HCT116 (cell line): ENCODE measurements at regions not wholly inside any gene's neighbourhood (a gene's known extent, or its start where the extent isn't known, plus 50 kb on each side); places are given as distances from the start of the nearest gene placed in this dataset.

Experiments
- ATAC-seq: fragments of 200-7000 bp; cut with Tn5 transposase; 2 replicates; pipeline ENCODE4 v1.9.1; 2020; ENCODE audit warnings: mild to moderate bottlenecking, moderate library complexity
- BruUV-seq: library from RNA; stranded (reverse); fragments of 400-500 nt; replicated peaks from 2 replicates; lab custom pipeline; 2021; lab: Mats Ljungman, UMichigan
- CTCF ChIA-PET: fragments of 300-600 bp; sonication (Branson Sonifier 250); formaldehyde crosslinking; loops from one replicate; lab custom pipeline; 2021; ENCODE audit warnings: antibody characterized with exemption; lab: Charles Lee
- POLR2A ChIA-PET: fragments of 300-600, 350-600 bp; sonication (Branson Sonifier 250); formaldehyde crosslinking; loops from one replicate; lab custom pipeline; 2021; ENCODE audit warnings: antibody characterized with exemption; lab: Charles Lee
- RAD21 ChIA-PET, 2 experiments: fragments of 300-600 bp; sonication (Branson Sonifier 250); formaldehyde crosslinking; loops; one replicate each; lab custom pipeline; 2023; ENCODE audit warnings: low total read pairs in 2 of 2; ENCODE audit not compliant: uncharacterized antibody in 2 of 2, unreplicated experiment in 2 of 2, low non-redundant PET in 1 of 2; lab: Charles Lee
- DNase-seq: peaks from one replicate; pipeline ENCODE4 v3.0.0-alpha.2; 2010; ENCODE audit warnings: low read depth, low spot score
- H2AFZ ChIP-seq: fragments of 200-600 bp; shearing (Covaris generic), sonication (generic); 2 replicates; pipeline ENCODE4 v1.6.1; 2017; ENCODE audit warnings: low read depth, mixed run types, mixed read lengths, antibody characterized with exemption, low read length; ENCODE audit not compliant: poor library complexity, severe bottlenecking
- H3K27ac ChIP-seq: 2 replicates; pipeline ENCODE4 v1.5.1; 2012; ENCODE audit warnings: low read depth, low read length
- H3K27me3 ChIP-seq: fragments of 200-600 bp; sonication (generic); 2 replicates; pipeline ENCODE4 v1.6.1; 2016; ENCODE audit warnings: mixed run types, low read length, mixed read lengths; ENCODE audit not compliant: insufficient read depth
- H3K36me3 ChIP-seq, 2 experiments: fragments of 200-500 bp in 1 of 2; fragments of 200-600 bp in 1 of 2; sonication (Bioruptor generic) in 1 of 2; sonication (generic) in 1 of 2; 2 replicates each; pipeline versions ENCODE4 v1.5.1 to v1.6.1; 2014 to 2016; ENCODE audit warnings: low read length in 2 of 2, inconsistent platforms in 1 of 2, mixed read lengths in 1 of 2, mixed run types in 1 of 2; ENCODE audit not compliant: insufficient read depth in 2 of 2, control insufficient read depth in 1 of 2
- H3K4me1 ChIP-seq, 2 experiments: fragments of 200-600 bp in 1 of 2; sonication (generic) in 1 of 2; 2 replicates each; pipeline versions ENCODE4 v1.5.1 to v1.6.1; 2012 to 2017; ENCODE audit warnings: low read length in 2 of 2, inconsistent platforms in 1 of 2, mild to moderate bottlenecking in 1 of 2, mixed read lengths in 1 of 2, mixed run types in 1 of 2, moderate library complexity in 1 of 2; ENCODE audit not compliant: insufficient read depth in 2 of 2, control insufficient read depth in 1 of 2
- H3K4me2 ChIP-seq: fragments of 200-600 bp; sonication (generic); 2 replicates; pipeline ENCODE4 v1.6.1; 2017; ENCODE audit warnings: mixed run types, low read length, mixed read lengths
- H3K4me3 ChIP-seq, 2 experiments: fragments of 200-600 bp in 1 of 2; sonication (generic) in 1 of 2; replicated peaks in 1 of 2; 2 replicates each; pipeline ENCODE4 v1.5.1; 2011 to 2016; ENCODE audit warnings: low read length in 2 of 2, control low read depth in 1 of 2, low read depth in 1 of 2, mild to moderate bottlenecking in 1 of 2, mixed read lengths in 1 of 2, mixed run types in 1 of 2
- H3K79me2 ChIP-seq: fragments of 200-600 bp; sonication (generic); 2 replicates; pipeline ENCODE4 v1.6.1; 2017; ENCODE audit warnings: mild to moderate bottlenecking, mixed run types, low read length, moderate library complexity, mixed read lengths; ENCODE audit not compliant: insufficient read depth
- H3K9ac ChIP-seq: fragments of 200-600 bp; sonication (generic); 2 replicates; pipeline ENCODE4 v1.6.1; 2016; ENCODE audit warnings: low read length, mixed read lengths
- H3K9me2 ChIP-seq: fragments of 200-600 bp; sonication (generic), shearing (Covaris generic); 2 replicates; pipeline ENCODE4 v1.6.1; 2017; ENCODE audit warnings: mixed run types, mild to moderate bottlenecking, moderate library complexity; ENCODE audit not compliant: insufficient read depth
- H3K9me3 ChIP-seq, 2 experiments: fragments of 200-500 bp in 1 of 2; fragments of 200-600 bp in 1 of 2; sonication (Bioruptor generic) in 1 of 2; sonication (generic) in 1 of 2; 2 replicates each; pipeline ENCODE4 v1.6.1; 2014 to 2017; ENCODE audit warnings: low read length in 2 of 2, mixed read lengths in 2 of 2, inconsistent platforms in 1 of 2, low read depth in 1 of 2, mild to moderate bottlenecking in 1 of 2, mixed run types in 1 of 2, moderate library complexity in 1 of 2; ENCODE audit not compliant: control insufficient read depth in 1 of 2, insufficient read depth in 1 of 2
- H4K20me1 ChIP-seq: fragments of 200-600 bp; sonication (generic), shearing (Covaris generic); 2 replicates; pipeline ENCODE4 v1.6.1; 2017; ENCODE audit warnings: mixed run types, mild to moderate bottlenecking, moderate library complexity; ENCODE audit not compliant: insufficient read depth
- CBX3 ChIP-seq: IDR thresholded peaks from 2 replicates; pipeline ENCODE4 v1.6.1; 2012; ENCODE audit warnings: low read depth
- CEBPB ChIP-seq: IDR thresholded peaks from 2 replicates; pipeline ENCODE4 v1.6.1; 2012; ENCODE audit warnings: low read depth
- CTCF ChIP-seq, 3 experiments: fragments of 200-600 bp in 1 of 3; sonication (generic) in 1 of 3; IDR thresholded peaks in 2 of 3; conservative IDR thresholded peaks in 1 of 3; 2 replicates each; pipeline ENCODE4 v1.5.1; 2012 to 2017; ENCODE audit warnings: low read depth in 2 of 3, low read length in 2 of 3, antibody characterized with exemption in 1 of 3, borderline replicate concordance in 1 of 3, control low read depth in 1 of 3, mild to moderate bottlenecking in 1 of 3, mixed read lengths in 1 of 3, mixed run types in 1 of 3, moderate library complexity in 1 of 3; ENCODE audit not compliant: insufficient read depth in 1 of 3
- EZH2 ChIP-seq: fragments of 200-600 bp; sonication (generic); IDR thresholded peaks from 2 replicates; pipeline ENCODE4 v1.6.1; 2017; ENCODE audit warnings: antibody characterized with exemption, mixed run types
- EZH2phosphoT487 ChIP-seq: fragments of 200-600 bp; IDR thresholded peaks from 2 replicates; pipeline ENCODE4 v1.6.1; 2018; ENCODE audit warnings: antibody characterized with exemption, borderline replicate concordance
- FOSL1 ChIP-seq: IDR thresholded peaks from 2 replicates; pipeline ENCODE4 v1.6.1; 2012; ENCODE audit warnings: low read depth
- MAX ChIP-seq: IDR thresholded peaks from 2 replicates; pipeline ENCODE4 v1.6.1; 2012
- POLR2AphosphoS5 ChIP-seq: IDR thresholded peaks from 2 replicates; pipeline ENCODE4 v1.6.1; 2011; ENCODE audit warnings: mild to moderate bottlenecking, low read depth, low read length, moderate library complexity
- RAD21 ChIP-seq: IDR thresholded peaks from 2 replicates; pipeline ENCODE4 v1.6.1; 2012; ENCODE audit warnings: low read depth, mild to moderate bottlenecking
- SIN3A ChIP-seq: IDR thresholded peaks from 2 replicates; pipeline ENCODE4 v1.6.1; 2012; ENCODE audit warnings: low read depth
- SP1 ChIP-seq: IDR thresholded peaks from 2 replicates; pipeline ENCODE4 v1.6.1; 2012; ENCODE audit warnings: low read depth
- SRF ChIP-seq: IDR thresholded peaks from 2 replicates; pipeline ENCODE4 v1.6.1; 2012; ENCODE audit warnings: low read depth
- ZFX ChIP-seq: fragments of 450-650 bp; IDR thresholded peaks from 2 replicates; pipeline ENCODE4 v1.6.1; 2017
- ZNF274 ChIP-seq: fragments of 200-500 bp; sonication (Bioruptor generic); IDR thresholded peaks from 2 replicates; pipeline ENCODE4 v1.6.1; 2014; ENCODE audit warnings: mild to moderate bottlenecking, low read depth, low read length, inconsistent platforms
- intact Hi-C: fragments of 100-400 bp; cut with micrococcal nuclease; formaldehyde crosslinking; loops from 2 replicates; pipeline ENCODE4 v1.10.0; 2022

- BruUV-seq, result no TSS peak
- H3K27me3 ChIP-seq, result no peaks in the 10 kb centered on the region
- POLR2A ChIA-PET, result no interaction called here
- H3K9me2 ChIP-seq, result no peaks in the 10 kb centered on the region
- H3K79me2 ChIP-seq, result no peaks in the 10 kb centered on the region
- RAD21 ChIA-PET, result no interaction called here
- no peak overlapping the region for H3K4me3 ChIP-seq
- CTCF ChIA-PET, result no interaction called here
- no peak overlapping the region for H2AFZ ChIP-seq
- no peak for TF ChIP-seq POLR2AphosphoS5
- TF ChIP-seq EZH2, result no peak
- TF ChIP-seq SP1, result no peak
- no peak for TF ChIP-seq CBX3
- TF ChIP-seq ZFX, result no peak
- TF ChIP-seq RAD21, result no peak
- TF ChIP-seq EZH2phosphoT487, result no peak
- TF ChIP-seq CEBPB, result no peak
- no peak for TF ChIP-seq SIN3A
- no peak for TF ChIP-seq FOSL1
- TF ChIP-seq SRF, result no peak
- TF ChIP-seq CTCF (IDR thresholded peaks at IDR 0.05 in 2 of 3, conservative IDR thresholded peaks at IDR 0.05 in 1 of 3; ENCODE audit: borderline replicate concordance in 1 of 3, insufficient read depth in 1 of 3, low read depth in 2 of 3, low read length in 2 of 3), result no peak
- TF ChIP-seq ZNF274, result no peak
- TF ChIP-seq MAX, result no peak
- H3K27ac ChIP-seq, result no peak overlapping the region
- H3K4me2 ChIP-seq, result no peak overlapping the region
- intact Hi-C loops, result no loop called here
- H3K9ac ChIP-seq, result no peak overlapping the region
- no peaks in the 10 kb centered on the region for H4K20me1 ChIP-seq
- peaks cover 0 to 22% of the 10 kb centered on the region in 2 experiments for H3K4me1 ChIP-seq
- no peak for DNase-seq
- ATAC-seq, result no peak
- H3K36me3 ChIP-seq, result no peaks in the 10 kb centered on the region
- H3K9me3 ChIP-seq, result no peaks in the 10 kb centered on the region
These were observed 179.0 kb upstream of the ADO start for GRCh38 chr10:62625484-62625883.
